GM21717 (cell line): ENCODE measurements at regions not wholly inside any gene's neighbourhood (a gene's known extent, or its start where the extent isn't known, plus 50 kb on each side); places are given as distances from the start of the nearest gene placed in this dataset.
A peak's percentile ranks its signal among the peaks of the same experiment; 100 is the strongest.

ENCODE experiments used
- ATAC-seq: cut with Tn5 transposase; IDR thresholded peaks from one replicate; pipeline ENCODE4 v1.9.1; 2021; ENCODE audit warnings: mild to moderate bottlenecking, moderate library complexity; ENCODE audit not compliant: unreplicated experiment

- no peak for ATAC-seq
Measured at GRCh38 chr6:121020656-121021055, 313.6 kb downstream of the TBC1D32 start.

- no peak for ATAC-seq
Measured at GRCh38 chr6:121008553-121008952, 325.7 kb downstream of the TBC1D32 start.

GRCh38 chr6:121006024-121006423 is 328.3 kb downstream of the TBC1D32 start:
- no peak for ATAC-seq

- no peak for ATAC-seq
Measured at GRCh38 chr6:121000381-121000780, 333.9 kb downstream of the TBC1D32 start.

- ATAC-seq = no peak
Measured at GRCh38 chr6:120996340-120996739, 337.9 kb downstream of the TBC1D32 start.

GRCh38 chr6:120994573-120994967 is 339.7 kb downstream of the TBC1D32 start:
- ATAC-seq = no peak

- no peak for ATAC-seq
Measured at GRCh38 chr6:120993929-120994572, 340.2 kb downstream of the TBC1D32 start.

- no peak for ATAC-seq
Measured at GRCh38 chr6:120992257-120992656, 342.0 kb downstream of the TBC1D32 start.

GRCh38 chr6:120990866-120991265 is 343.4 kb downstream of the TBC1D32 start:
- no peak for ATAC-seq

GRCh38 chr6:120981835-120982234 is 352.4 kb downstream of the TBC1D32 start:
- no peak for ATAC-seq

- peak; percentile 54 for ATAC-seq
Measured at GRCh38 chr6:120966321-120966720, 368.0 kb downstream of the TBC1D32 start.

- peak; percentile 75 for ATAC-seq
Measured at GRCh38 chr6:120965814-120966213, 368.5 kb downstream of the TBC1D32 start.

GRCh38 chr6:120960761-120961160 is 373.5 kb downstream of the TBC1D32 start:
- peak; percentile 50 for ATAC-seq

- no peak for ATAC-seq
Measured at GRCh38 chr6:120954111-120954510, 380.2 kb downstream of the TBC1D32 start.

GRCh38 chr6:120951258-120951657 is 383.0 kb downstream of the TBC1D32 start:
- ATAC-seq = no peak

GRCh38 chr6:120947111-120947510 is 387.2 kb downstream of the TBC1D32 start:
- no peak for ATAC-seq

- no peak for ATAC-seq
Measured at GRCh38 chr6:120945905-120946594, 388.2 kb downstream of the TBC1D32 start.

GRCh38 chr6:120938876-120939472 is 395.3 kb downstream of the TBC1D32 start:
- peak; percentile 99 for ATAC-seq

GRCh38 chr6:120938164-120938875 is 396.0 kb downstream of the TBC1D32 start:
- ATAC-seq = peak; percentile 43

- no peak for ATAC-seq
Measured at GRCh38 chr6:120935908-120936307, 398.4 kb downstream of the TBC1D32 start.

- no peak for ATAC-seq
Measured at GRCh38 chr6:120935016-120935415, 399.3 kb downstream of the TBC1D32 start.
